Lung (tissue), 11 donors: ENCODE measurements at regions not wholly inside any gene's neighbourhood (a gene's known extent, or its start where the extent isn't known, plus 50 kb on each side); places are given as distances from the start of the nearest gene placed in this dataset.
A peak's percentile ranks its signal among the peaks of the same experiment; 100 is the strongest.

Source experiments
- ATAC-seq: fragments of 200-7000 bp; cut with Tn5 transposase; one replicate; pipeline ENCODE4 v1.9.1; 2020; ENCODE audit warnings: moderate number of reproducible peaks; ENCODE audit not compliant: insufficient read depth, low FRiP score
- DNase-seq, 3 donors: peaks; one replicate each; pipeline ENCODE4 v3.0.0-alpha.2; 2013 to 2017
- H3K27ac ChIP-seq, 2 donors: one replicate each; pipeline ENCODE4 v1.5.1; 2013; ENCODE audit warnings: mild to moderate bottlenecking in 2 of 2, moderate library complexity in 2 of 2, control low read depth in 1 of 2, inconsistent platforms in 1 of 2, low read depth in 1 of 2, low read length in 1 of 2
- H3K27me3 ChIP-seq, 3 donors: one replicate each; pipeline ENCODE4 v1.5.1; 2013; ENCODE audit warnings: low read length in 2 of 3; ENCODE audit not compliant: control insufficient read depth in 3 of 3, insufficient read depth in 3 of 3
- H3K36me3 ChIP-seq, 4 donors: one replicate each; pipeline ENCODE4 v1.5.1; 2013; ENCODE audit warnings: low read length in 4 of 4, mild to moderate bottlenecking in 1 of 4, moderate library complexity in 1 of 4; ENCODE audit not compliant: control insufficient read depth in 4 of 4, insufficient read depth in 4 of 4
- H3K4me1 ChIP-seq, 5 donors: one replicate each; pipeline ENCODE4 v1.5.1; 2013; ENCODE audit warnings: low read length in 5 of 5, mild to moderate bottlenecking in 2 of 5, moderate library complexity in 1 of 5; ENCODE audit not compliant: control insufficient read depth in 5 of 5, insufficient read depth in 5 of 5
- H3K4me3 ChIP-seq: one replicate; pipeline ENCODE4 v1.5.1; 2013; ENCODE audit warnings: mild to moderate bottlenecking, control low read depth, moderate library complexity
- H3K9ac ChIP-seq, 2 donors: one replicate each; pipeline ENCODE4 v1.5.1; 2013; ENCODE audit warnings: low read length in 2 of 2, control low read depth in 1 of 2; ENCODE audit not compliant: insufficient read depth in 1 of 2
- H3K9me3 ChIP-seq, 4 donors: one replicate each; pipeline ENCODE4 v1.5.1; 2013; ENCODE audit warnings: low read length in 3 of 4, mild to moderate bottlenecking in 1 of 4, moderate library complexity in 1 of 4; ENCODE audit not compliant: control insufficient read depth in 4 of 4, insufficient read depth in 3 of 4
- WGBS, 2 donors: extraction: QIAGEN DNeasy Blood & Tissue Kit; methylation state at CpG; one replicate each; pipeline ENCODE4 v1.1.7; 2013; 5-methylcytosine and 5-hydroxymethylcytosine counted together
- TF ChIP-seq, protein P1 (sequence below): IDR thresholded peaks from 2 replicates; pipeline ENCODE4 v1.5.1; 2012; ENCODE audit warnings: mild to moderate bottlenecking; ENCODE audit errors: control extremely low read depth, extremely low read depth
- donor health status: control.
- donor health status: control.
- donor health status: Bipolar disorder and iron deficiency.
- donor health status: healthy.
- donor health status: DM: yes; HTN: yes; CAD: no.

DNA sequence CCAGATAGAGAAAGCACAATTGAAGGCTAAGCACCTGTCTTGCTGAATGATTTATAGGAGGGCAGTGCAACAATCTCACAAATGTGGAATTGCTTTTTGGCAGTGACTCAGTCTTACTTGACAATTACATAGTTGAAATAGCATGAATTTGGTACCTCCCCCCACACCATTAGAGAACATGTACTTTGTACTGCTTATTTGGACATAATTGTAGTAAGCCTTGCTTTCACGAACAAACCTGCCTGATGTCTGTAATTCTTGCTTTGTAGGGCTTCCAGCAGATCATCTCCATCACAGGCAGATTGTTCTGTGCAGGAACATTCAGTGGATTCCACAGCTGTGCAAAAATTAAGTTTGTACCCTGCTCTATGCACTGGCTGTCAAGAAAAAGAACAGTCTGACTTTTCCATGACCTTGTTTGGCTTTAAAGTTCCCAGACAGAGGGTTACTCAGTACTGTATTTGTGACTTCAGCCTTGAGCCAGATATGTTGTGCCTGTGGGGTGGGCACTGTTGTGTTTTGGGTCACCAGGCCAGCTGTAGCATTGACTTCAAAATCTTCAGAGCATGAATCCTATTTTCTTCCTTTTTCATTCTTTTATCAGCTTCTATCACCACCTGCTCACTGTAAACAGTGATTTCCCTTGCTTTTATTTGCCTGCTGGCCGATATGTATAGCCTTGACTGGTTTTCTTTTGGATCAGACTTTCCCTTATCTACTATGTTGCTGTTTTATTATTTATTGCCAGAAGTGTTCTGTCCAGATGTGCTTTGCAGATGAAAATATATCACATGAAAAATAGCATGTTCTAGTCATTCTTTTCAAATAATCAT is 941.0 kb upstream of the CHORDC1 start:
- H3K36me3 ChIP-seq = no peaks in the 10 kb centered on the region
- no peaks in the 10 kb centered on the region for H3K9me3 ChIP-seq
- H3K4me1 ChIP-seq = peaks cover 0 to 8% (median 0%) of the 10 kb centered on the region in 5 donors
- H3K27ac ChIP-seq = no peak overlapping the region
- TF ChIP-seq, protein P1, sequence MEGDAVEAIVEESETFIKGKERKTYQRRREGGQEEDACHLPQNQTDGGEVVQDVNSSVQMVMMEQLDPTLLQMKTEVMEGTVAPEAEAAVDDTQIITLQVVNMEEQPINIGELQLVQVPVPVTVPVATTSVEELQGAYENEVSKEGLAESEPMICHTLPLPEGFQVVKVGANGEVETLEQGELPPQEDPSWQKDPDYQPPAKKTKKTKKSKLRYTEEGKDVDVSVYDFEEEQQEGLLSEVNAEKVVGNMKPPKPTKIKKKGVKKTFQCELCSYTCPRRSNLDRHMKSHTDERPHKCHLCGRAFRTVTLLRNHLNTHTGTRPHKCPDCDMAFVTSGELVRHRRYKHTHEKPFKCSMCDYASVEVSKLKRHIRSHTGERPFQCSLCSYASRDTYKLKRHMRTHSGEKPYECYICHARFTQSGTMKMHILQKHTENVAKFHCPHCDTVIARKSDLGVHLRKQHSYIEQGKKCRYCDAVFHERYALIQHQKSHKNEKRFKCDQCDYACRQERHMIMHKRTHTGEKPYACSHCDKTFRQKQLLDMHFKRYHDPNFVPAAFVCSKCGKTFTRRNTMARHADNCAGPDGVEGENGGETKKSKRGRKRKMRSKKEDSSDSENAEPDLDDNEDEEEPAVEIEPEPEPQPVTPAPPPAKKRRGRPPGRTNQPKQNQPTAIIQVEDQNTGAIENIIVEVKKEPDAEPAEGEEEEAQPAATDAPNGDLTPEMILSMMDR = no peak
- no peak overlapping the region for H3K4me3 ChIP-seq
- ATAC-seq = peak; percentile 41
- WGBS, 2 donors = 28 to 62% methylated on average over 2 of the region's 2 CpGs
- peak in 2 of 3 donors; percentile 4 to 13 for DNase-seq
- no peak overlapping the region for H3K9ac ChIP-seq
- no peaks in the 10 kb centered on the region for H3K27me3 ChIP-seq

DNA sequence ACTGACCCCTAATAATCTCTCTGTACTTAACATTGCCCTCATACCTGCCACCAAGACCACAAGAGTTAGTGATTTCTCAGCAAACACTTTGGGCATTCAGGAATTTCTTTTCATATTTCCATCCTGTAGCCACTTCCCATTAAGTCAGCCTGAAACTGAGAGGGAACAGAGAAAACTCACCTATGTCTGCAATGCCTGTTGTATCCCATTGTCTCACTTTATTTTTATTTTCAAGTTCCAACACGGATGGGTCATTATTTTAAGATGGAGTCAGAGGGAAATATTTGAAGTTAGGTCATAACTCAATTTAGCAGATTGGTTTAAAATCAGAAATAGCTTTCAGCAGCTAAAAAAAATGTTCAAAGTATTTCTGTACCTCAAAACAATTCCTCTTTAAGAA is 937.8 kb upstream of the CHORDC1 start:
- ATAC-seq (no peak), DNase-seq (no peak)
- no peaks in the 10 kb centered on the region for H3K9me3 ChIP-seq
- TF ChIP-seq, protein P1 = no peak
- H3K27ac ChIP-seq = no peak overlapping the region
- 73 to 77% methylated on average over 1 of the region's 1 CpG for WGBS, 2 donors
- H3K36me3 ChIP-seq = no peaks in the 10 kb centered on the region
- H3K4me1 ChIP-seq = peaks cover 0 to 8% (median 0%) of the 10 kb centered on the region in 5 donors
- H3K27me3 ChIP-seq = no peaks in the 10 kb centered on the region
- H3K9ac ChIP-seq = no peak overlapping the region
- no peak overlapping the region for H3K4me3 ChIP-seq

DNA sequence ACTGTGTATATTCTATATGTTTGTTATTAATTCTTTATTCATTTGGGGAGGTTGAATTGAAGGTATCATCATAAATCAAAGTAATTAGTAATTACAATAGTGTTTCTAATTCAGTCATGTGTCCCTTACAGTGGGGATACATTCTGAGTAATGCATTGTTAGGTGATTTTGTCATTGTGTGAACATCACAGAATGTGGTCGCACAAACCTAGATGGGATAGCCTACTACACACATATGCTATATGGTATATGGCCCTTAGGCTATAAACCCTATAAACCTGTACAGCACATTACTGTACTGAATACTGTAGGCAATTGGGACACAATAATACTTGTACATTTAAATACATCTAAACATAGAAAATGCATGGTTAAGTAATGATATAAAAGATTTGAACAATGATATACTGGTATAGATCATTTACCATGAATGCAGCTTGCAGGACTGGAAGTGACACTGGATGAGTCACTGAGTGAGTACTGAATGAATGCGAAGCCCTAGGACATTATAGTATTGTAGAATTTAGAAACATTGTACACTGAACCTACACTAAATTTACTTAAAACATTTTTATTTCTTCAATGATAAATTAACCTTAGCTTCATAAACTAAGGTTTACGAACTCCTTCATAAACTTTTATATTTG is 936.2 kb upstream of the CHORDC1 start:
- Histone ChIP-seq H3K4me3 (no peak overlapping the region), H3K9ac (no peak overlapping the region), H3K27ac (no peak overlapping the region), H3K36me3 (no peaks in the 10 kb centered on the region), H3K27me3 (no peaks in the 10 kb centered on the region), H3K9me3 (no peaks in the 10 kb centered on the region), H3K4me1 (peaks cover 0 to 6% (median 0%) of the 10 kb centered on the region in 5 donors)
- TF ChIP-seq, protein P1 = no peak
- DNase-seq (no peak), ATAC-seq (no peak)
- WGBS, 2 donors = 94 to 98% methylated on average over 3 of the region's 3 CpGs
